Kidney capillary endothelial cell (primary cell): ENCODE measurements at regions not wholly inside any gene's neighbourhood (a gene's known extent, or its start where the extent isn't known, plus 50 kb on each side); places are given as distances from the start of the nearest gene placed in this dataset.

Experiments used
- DNase-seq: peaks from one replicate; pipeline ENCODE4 v3.0.0-alpha.2; 2018; ENCODE audit warnings: low spot score

- no peak for DNase-seq
Observed at GRCh38 chr6:56766806-56767178, 124.1 kb upstream of the DST start.

- no peak for DNase-seq
Observed at GRCh38 chr6:56766139-56766805, 123.6 kb upstream of the DST start.

GRCh38 chr6:56765494-56765893, 122.8 kb upstream of the DST start:
- DNase-seq, result no peak

- DNase-seq, result no peak
Observed at GRCh38 chr6:56764081-56764566, 121.4 kb upstream of the DST start.

- DNase-seq, result no peak
Observed at GRCh38 chr6:56761651-56762050, 119.0 kb upstream of the DST start.

GRCh38 chr6:56760842-56761241, 118.2 kb upstream of the DST start:
- no peak for DNase-seq

- DNase-seq, result no peak
Observed at GRCh38 chr6:56759521-56759920, 116.8 kb upstream of the DST start.

- no peak for DNase-seq
Observed at GRCh38 chr6:56758553-56758952, 115.9 kb upstream of the DST start.

- no peak for DNase-seq
Observed at GRCh38 chr6:56758120-56758519, 115.4 kb upstream of the DST start.

- DNase-seq, result no peak
Observed at GRCh38 chr6:56757588-56757984, 114.9 kb upstream of the DST start.

GRCh38 chr6:56756791-56757587, 114.3 kb upstream of the DST start:
- DNase-seq, result no peak

- no peak for DNase-seq
Observed at GRCh38 chr6:56756219-56756789, 113.6 kb upstream of the DST start.

GRCh38 chr6:56755040-56755439, 112.4 kb upstream of the DST start:
- DNase-seq, result no peak

GRCh38 chr6:56753811-56754210, 111.1 kb upstream of the DST start:
- DNase-seq, result no peak

- no peak for DNase-seq
Observed at GRCh38 chr6:56752534-56752933, 109.8 kb upstream of the DST start.

GRCh38 chr6:56752009-56752408, 109.3 kb upstream of the DST start:
- no peak for DNase-seq

GRCh38 chr6:56751604-56752003, 108.9 kb upstream of the DST start:
- no peak for DNase-seq

- no peak for DNase-seq
Observed at GRCh38 chr6:56750686-56751085, 108.0 kb upstream of the DST start.

GRCh38 chr6:56749632-56750151, 107.0 kb upstream of the DST start:
- peak; percentile 65 for DNase-seq

GRCh38 chr6:56746767-56747504, 104.2 kb upstream of the DST start:
- DNase-seq, result no peak

GRCh38 chr6:56745971-56746370, 103.3 kb upstream of the DST start:
- no peak for DNase-seq

GRCh38 chr6:56745081-56745480, 102.4 kb upstream of the DST start:
- no peak for DNase-seq
